ENCODE measurements at regions not wholly inside any gene's neighbourhood (a gene's known extent, or its start where the extent isn't known, plus 50 kb on each side); places are given as distances from the start of the nearest gene placed in this dataset.

- no peak overlapping the region for H3K27ac ChIP-seq (ENCODE audit: low read length)
These were observed 1147.6 kb upstream of the PCDH10 start for GRCh38 chr4:132001542-132001941.

GRCh38 chr4:132003593-132003992 lies 1145.5 kb upstream of the PCDH10 start:
- Histone ChIP-seq H2AFZ (ENCODE audit: low read length) (no peak overlapping the region), H3K36me3 (ENCODE audit: low read depth, low read length) (no peaks in the 10 kb centered on the region), H3K9ac (ENCODE audit: low read length) (no peak overlapping the region), H3K79me2 (ENCODE audit: low read length) (no peaks in the 10 kb centered on the region), H3K4me2 (ENCODE audit: low read length) (no peak overlapping the region), H3K4me1 (ENCODE audit: insufficient read depth, low read length) (no peaks in the 10 kb centered on the region), H3K9me2 (replicated peaks; ENCODE audit: low read length) (no peaks in the 10 kb centered on the region), H3K9me3 (ENCODE audit: low read length) (no peaks in the 10 kb centered on the region), H3K4me3 (ENCODE audit: low read length) (no peak overlapping the region), H3F3A (ENCODE audit: low read length, unreplicated experiment) (no peaks in the 10 kb centered on the region), H3K27ac (ENCODE audit: low read length) (no peak overlapping the region), H4K20me1 (ENCODE audit: low read length) (no peaks in the 10 kb centered on the region), H3K27me3 (ENCODE audit: low read length) (no peaks in the 10 kb centered on the region)
- ATAC-seq: no peak
- no TSS peak for BruUV-seq (replicated peaks)
- DNase-seq: no peak
- ChIA-PET CTCF (no interaction called here), POLR2A (ENCODE audit: unreplicated experiment) (no interaction called here)
- TF ChIP-seq EZH2phosphoT487 (IDR thresholded peaks at IDR 0.05; ENCODE audit: borderline replicate concordance, low read length) (no peak), EZH2 (IDR thresholded peaks at IDR 0.05; ENCODE audit: low read length, unreplicated experiment) (no peak), CTCF (conservative IDR thresholded peaks at IDR 0.05; ENCODE audit: low read depth, low read length) (no peak)
- intact Hi-C loops (cut with micrococcal nuclease): no loop called here

More at GRCh38 chr4:132001542-132001941, 1147.6 kb upstream of the PCDH10 start:
- POLR2A ChIA-PET (ENCODE audit: unreplicated experiment): no interaction called here
- CTCF ChIA-PET: no interaction called here
- Histone ChIP-seq H3F3A (ENCODE audit: low read length, unreplicated experiment) (no peaks in the 10 kb centered on the region), H3K27me3 (ENCODE audit: low read length) (no peaks in the 10 kb centered on the region), H2AFZ (ENCODE audit: low read length) (no peak overlapping the region), H3K9me2 (replicated peaks; ENCODE audit: low read length) (no peaks in the 10 kb centered on the region), H3K4me1 (ENCODE audit: insufficient read depth, low read length) (no peaks in the 10 kb centered on the region), H3K4me3 (ENCODE audit: low read length) (no peak overlapping the region), H3K9me3 (ENCODE audit: low read length) (no peaks in the 10 kb centered on the region), H3K9ac (ENCODE audit: low read length) (no peak overlapping the region), H3K36me3 (ENCODE audit: low read depth, low read length) (no peaks in the 10 kb centered on the region), H3K79me2 (ENCODE audit: low read length) (no peaks in the 10 kb centered on the region), H3K4me2 (ENCODE audit: low read length) (no peak overlapping the region), H4K20me1 (ENCODE audit: low read length) (no peaks in the 10 kb centered on the region)
- intact Hi-C loops (cut with micrococcal nuclease): no loop called here
- no TSS peak for BruUV-seq (replicated peaks)
- DNase-seq: peak; percentile 39
- TF ChIP-seq EZH2phosphoT487 (IDR thresholded peaks at IDR 0.05; ENCODE audit: borderline replicate concordance, low read length) (no peak), CTCF (conservative IDR thresholded peaks at IDR 0.05; ENCODE audit: low read depth, low read length) (no peak), EZH2 (IDR thresholded peaks at IDR 0.05; ENCODE audit: low read length, unreplicated experiment) (no peak)
- ATAC-seq: peak; percentile 33; the same call in 1 of the 2 replicates

GRCh38 chr4:132015321-132015720 lies 1133.8 kb upstream of the PCDH10 start:
- no peak for TF ChIP-seq EZH2phosphoT487 (IDR thresholded peaks at IDR 0.05; ENCODE audit: borderline replicate concordance, low read length)
- TF ChIP-seq EZH2 (IDR thresholded peaks at IDR 0.05; ENCODE audit: low read length, unreplicated experiment): no peak
- no peak for TF ChIP-seq CTCF (conservative IDR thresholded peaks at IDR 0.05; ENCODE audit: low read depth, low read length)
- POLR2A ChIA-PET (ENCODE audit: unreplicated experiment): no interaction called here
- H3K4me3 ChIP-seq (ENCODE audit: low read length): no peak overlapping the region

More at GRCh38 chr4:132015321-132015720, 1133.8 kb upstream of the PCDH10 start:
- H3K36me3 ChIP-seq (ENCODE audit: low read depth, low read length): no peaks in the 10 kb centered on the region
- no peaks in the 10 kb centered on the region for H3K9me3 ChIP-seq (ENCODE audit: low read length)
- CTCF ChIA-PET: no interaction called here
- intact Hi-C loops (cut with micrococcal nuclease): no loop called here
- no peak overlapping the region for H3K9ac ChIP-seq (ENCODE audit: low read length)
- H3K4me2 ChIP-seq (ENCODE audit: low read length): no peak overlapping the region
- no peaks in the 10 kb centered on the region for H4K20me1 ChIP-seq (ENCODE audit: low read length)
- no peaks in the 10 kb centered on the region for H3F3A ChIP-seq (ENCODE audit: low read length, unreplicated experiment)
- ATAC-seq (no peak), DNase-seq (no peak)
- BruUV-seq (replicated peaks): no TSS peak
- H3K27me3 ChIP-seq (ENCODE audit: low read length): no peaks in the 10 kb centered on the region
- H3K27ac ChIP-seq (ENCODE audit: low read length): no peak overlapping the region
- no peaks in the 10 kb centered on the region for H3K4me1 ChIP-seq (ENCODE audit: insufficient read depth, low read length)
- no peak overlapping the region for H2AFZ ChIP-seq (ENCODE audit: low read length)
- H3K9me2 ChIP-seq (replicated peaks; ENCODE audit: low read length): no peaks in the 10 kb centered on the region
- H3K79me2 ChIP-seq (ENCODE audit: low read length): no peaks in the 10 kb centered on the region
